ENCODE measurements at regions not wholly inside any gene's neighbourhood (a gene's known extent, or its start where the extent isn't known, plus 50 kb on each side); places are given as distances from the start of the nearest gene placed in this dataset.

DNA sequence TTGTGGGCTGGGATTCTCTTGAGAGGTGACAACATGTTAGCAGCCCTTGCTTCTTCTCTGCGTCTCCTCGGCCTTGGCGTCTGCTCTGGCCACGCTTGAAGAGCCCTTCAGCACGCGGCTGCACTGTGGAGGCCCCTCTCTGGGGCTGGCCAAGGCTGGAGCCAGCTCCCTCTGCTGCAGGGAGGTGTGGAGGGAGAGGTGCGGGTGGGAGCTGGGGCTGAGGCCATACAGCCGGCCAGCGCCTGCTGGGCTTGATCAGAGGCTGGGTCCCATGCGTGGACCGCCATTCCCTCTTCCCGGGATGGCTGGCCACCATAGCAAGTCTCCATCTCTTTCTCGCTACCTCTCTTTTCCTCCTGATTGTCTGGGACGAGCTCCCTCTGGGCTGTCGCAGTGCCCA is 539.0 kb downstream of the PCDH7 start:
- TF ChIP-seq, protein P1, sequence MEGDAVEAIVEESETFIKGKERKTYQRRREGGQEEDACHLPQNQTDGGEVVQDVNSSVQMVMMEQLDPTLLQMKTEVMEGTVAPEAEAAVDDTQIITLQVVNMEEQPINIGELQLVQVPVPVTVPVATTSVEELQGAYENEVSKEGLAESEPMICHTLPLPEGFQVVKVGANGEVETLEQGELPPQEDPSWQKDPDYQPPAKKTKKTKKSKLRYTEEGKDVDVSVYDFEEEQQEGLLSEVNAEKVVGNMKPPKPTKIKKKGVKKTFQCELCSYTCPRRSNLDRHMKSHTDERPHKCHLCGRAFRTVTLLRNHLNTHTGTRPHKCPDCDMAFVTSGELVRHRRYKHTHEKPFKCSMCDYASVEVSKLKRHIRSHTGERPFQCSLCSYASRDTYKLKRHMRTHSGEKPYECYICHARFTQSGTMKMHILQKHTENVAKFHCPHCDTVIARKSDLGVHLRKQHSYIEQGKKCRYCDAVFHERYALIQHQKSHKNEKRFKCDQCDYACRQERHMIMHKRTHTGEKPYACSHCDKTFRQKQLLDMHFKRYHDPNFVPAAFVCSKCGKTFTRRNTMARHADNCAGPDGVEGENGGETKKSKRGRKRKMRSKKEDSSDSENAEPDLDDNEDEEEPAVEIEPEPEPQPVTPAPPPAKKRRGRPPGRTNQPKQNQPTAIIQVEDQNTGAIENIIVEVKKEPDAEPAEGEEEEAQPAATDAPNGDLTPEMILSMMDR (IDR thresholded peaks at IDR 0.05): no peak
- no peak for TF ChIP-seq POLR2A (IDR thresholded peaks at IDR 0.05)
- no peak for TF ChIP-seq EP300 (IDR thresholded peaks at IDR 0.05)
